ENCODE measurements at regions not wholly inside any gene's neighbourhood (a gene's known extent, or its start where the extent isn't known, plus 50 kb on each side); places are given as distances from the start of the nearest gene placed in this dataset.

DNA sequence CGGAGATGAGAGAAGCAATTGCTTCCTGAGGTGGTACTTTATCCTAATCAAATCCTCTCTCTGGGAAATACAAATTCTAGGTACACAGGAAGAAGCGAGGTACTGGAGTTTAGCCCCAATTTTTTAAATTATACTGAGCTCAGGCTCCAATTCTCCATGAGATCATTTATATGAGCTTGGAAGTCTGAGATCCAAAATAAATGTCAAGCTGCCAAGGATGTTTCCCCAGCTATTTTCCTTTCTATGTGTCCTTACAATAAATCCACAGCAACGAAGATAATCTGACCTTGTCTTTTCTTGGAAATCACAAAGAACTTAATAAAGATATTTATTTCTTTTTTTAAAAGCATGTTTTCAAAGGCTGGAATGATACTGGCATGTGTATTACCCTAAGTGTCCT, 597.3 kb downstream of the GABRG2 start:
- Histone ChIP-seq H3K36me3 (replicated peaks in 1 of 2) (no peaks in the 10 kb centered on the region), H3K27me3 (no peaks in the 10 kb centered on the region), H3K9me3 (replicated peaks in 1 of 3) (no peaks in the 10 kb centered on the region), H3K4me3 (no peak overlapping the region), H3K27ac (no peak overlapping the region), H3K4me1 (replicated peaks in 1 of 2) (no peaks in the 10 kb centered on the region)
- TF ChIP-seq, protein P1, sequence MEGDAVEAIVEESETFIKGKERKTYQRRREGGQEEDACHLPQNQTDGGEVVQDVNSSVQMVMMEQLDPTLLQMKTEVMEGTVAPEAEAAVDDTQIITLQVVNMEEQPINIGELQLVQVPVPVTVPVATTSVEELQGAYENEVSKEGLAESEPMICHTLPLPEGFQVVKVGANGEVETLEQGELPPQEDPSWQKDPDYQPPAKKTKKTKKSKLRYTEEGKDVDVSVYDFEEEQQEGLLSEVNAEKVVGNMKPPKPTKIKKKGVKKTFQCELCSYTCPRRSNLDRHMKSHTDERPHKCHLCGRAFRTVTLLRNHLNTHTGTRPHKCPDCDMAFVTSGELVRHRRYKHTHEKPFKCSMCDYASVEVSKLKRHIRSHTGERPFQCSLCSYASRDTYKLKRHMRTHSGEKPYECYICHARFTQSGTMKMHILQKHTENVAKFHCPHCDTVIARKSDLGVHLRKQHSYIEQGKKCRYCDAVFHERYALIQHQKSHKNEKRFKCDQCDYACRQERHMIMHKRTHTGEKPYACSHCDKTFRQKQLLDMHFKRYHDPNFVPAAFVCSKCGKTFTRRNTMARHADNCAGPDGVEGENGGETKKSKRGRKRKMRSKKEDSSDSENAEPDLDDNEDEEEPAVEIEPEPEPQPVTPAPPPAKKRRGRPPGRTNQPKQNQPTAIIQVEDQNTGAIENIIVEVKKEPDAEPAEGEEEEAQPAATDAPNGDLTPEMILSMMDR (IDR thresholded peaks at IDR 0.05): no peak
- no peak for TF ChIP-seq POLR2A (IDR thresholded peaks at IDR 0.05)
- WGBS, 4 donors: 39 to 52% (median 48%) methylated on average over 3 of the region's 3 CpGs
- intact Hi-C loops (cut with DNase I): no loop called here
- DNase-seq: no peak

DNA sequence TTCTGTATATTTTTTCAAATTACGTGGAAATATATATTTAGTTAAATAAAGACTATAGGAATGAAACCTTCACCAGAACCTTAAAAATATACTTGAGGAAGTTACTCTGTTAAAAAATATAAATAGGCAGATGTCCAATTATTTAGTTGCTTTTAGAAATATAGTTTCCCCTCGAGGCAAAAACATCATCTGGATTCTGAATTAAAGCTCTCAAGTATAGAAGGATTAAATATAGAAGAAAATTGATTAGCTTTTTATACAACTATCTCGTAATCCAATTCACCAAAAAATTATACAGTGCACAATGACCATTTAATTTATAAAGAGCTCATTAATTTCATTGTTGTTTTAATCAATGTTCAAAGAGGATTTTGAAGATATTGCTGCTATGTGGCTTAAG, 601.4 kb downstream of the GABRG2 start:
- Histone ChIP-seq H3K4me3 (no peak overlapping the region), H3K27ac (no peak overlapping the region), H3K27me3 (no peaks in the 10 kb centered on the region), H3K4me1 (replicated peaks in 1 of 2) (no peaks in the 10 kb centered on the region), H3K36me3 (replicated peaks in 1 of 2) (no peaks in the 10 kb centered on the region), H3K9me3 (replicated peaks in 1 of 3) (no peaks in the 10 kb centered on the region)
- no peak for DNase-seq
- WGBS, 4 donors: 57 to 64% (median 61%) methylated on average over 3 of the region's 3 CpGs
- TF ChIP-seq POLR2A (IDR thresholded peaks at IDR 0.05): no peak
- TF ChIP-seq, protein P1 (IDR thresholded peaks at IDR 0.05): no peak
- intact Hi-C loops (cut with DNase I): no loop called here

DNA sequence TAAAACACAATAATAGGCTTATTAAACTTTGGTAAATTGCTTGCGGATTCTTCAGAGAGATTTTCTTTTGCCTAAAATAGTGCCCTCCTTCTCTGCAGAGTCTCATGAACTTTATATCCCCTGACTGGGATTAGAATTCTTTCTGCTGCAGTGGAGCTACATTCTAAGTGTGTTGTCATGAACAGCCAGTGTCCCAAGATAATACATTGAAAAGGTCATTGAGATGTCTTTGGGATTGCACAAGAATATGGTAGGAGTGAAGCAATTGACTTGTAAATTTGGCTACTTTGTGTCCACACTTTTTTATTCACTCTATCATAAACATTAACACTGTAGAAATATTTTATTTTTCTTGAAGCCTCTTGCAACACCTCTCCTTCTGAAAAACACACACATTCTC, 604.5 kb downstream of the GABRG2 start:
- no peak overlapping the region for H3K27ac ChIP-seq
- no peaks in the 10 kb centered on the region for H3K36me3 ChIP-seq (replicated peaks in 1 of 2)
- TF ChIP-seq POLR2A (IDR thresholded peaks at IDR 0.05): no peak
- TF ChIP-seq, protein P1 (IDR thresholded peaks at IDR 0.05): no peak
- WGBS, 4 donors: 63 to 86% (median 82%) methylated on average over 1 of the region's 1 CpG
- intact Hi-C loops (cut with DNase I): no loop called here
- DNase-seq: no peak
- H3K9me3 ChIP-seq (replicated peaks in 1 of 3): no peaks in the 10 kb centered on the region
- H3K27me3 ChIP-seq: no peaks in the 10 kb centered on the region
- no peak overlapping the region for H3K4me3 ChIP-seq
- H3K4me1 ChIP-seq (replicated peaks in 1 of 2): no peaks in the 10 kb centered on the region

DNA sequence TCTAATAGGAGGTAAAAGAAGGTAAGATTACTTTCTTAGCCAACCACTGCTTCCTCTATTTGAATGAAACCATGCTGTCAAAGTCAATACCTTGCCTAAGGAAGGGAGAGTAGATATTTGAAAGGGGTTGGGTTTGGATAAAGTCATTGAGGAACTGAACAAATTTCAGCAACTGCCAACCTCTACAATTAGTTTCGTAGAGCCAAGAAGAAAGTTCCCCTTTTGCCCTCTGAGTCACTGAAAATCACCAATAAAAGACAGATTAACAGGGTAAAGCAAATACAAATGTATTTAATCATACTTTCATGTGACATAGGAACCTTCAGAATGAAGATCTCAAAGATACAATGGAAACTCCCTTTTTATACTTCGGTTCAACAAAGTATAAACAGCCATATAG, 615.7 kb downstream of the GABRG2 start:
- H3K36me3 ChIP-seq (replicated peaks in 1 of 2): no peaks in the 10 kb centered on the region
- no peaks in the 10 kb centered on the region for H3K27me3 ChIP-seq
- DNase-seq: no peak
- 55 to 60% (median 59%) methylated on average over 2 of the region's 2 CpGs for WGBS, 4 donors
- no peak overlapping the region for H3K27ac ChIP-seq
- H3K4me1 ChIP-seq (replicated peaks in 1 of 2): no peaks in the 10 kb centered on the region
- no peak overlapping the region for H3K4me3 ChIP-seq
- no peaks in the 10 kb centered on the region for H3K9me3 ChIP-seq (replicated peaks in 1 of 3)
- TF ChIP-seq POLR2A (IDR thresholded peaks at IDR 0.05): no peak
- TF ChIP-seq, protein P1 (IDR thresholded peaks at IDR 0.05): no peak
- intact Hi-C loops (cut with DNase I): no loop called here

Measured in adrenal gland (tissue), 9 donors.